ENCODE measurements at regions not wholly inside any gene's neighbourhood (a gene's known extent, or its start where the extent isn't known, plus 50 kb on each side); places are given as distances from the start of the nearest gene placed in this dataset.

DNA sequence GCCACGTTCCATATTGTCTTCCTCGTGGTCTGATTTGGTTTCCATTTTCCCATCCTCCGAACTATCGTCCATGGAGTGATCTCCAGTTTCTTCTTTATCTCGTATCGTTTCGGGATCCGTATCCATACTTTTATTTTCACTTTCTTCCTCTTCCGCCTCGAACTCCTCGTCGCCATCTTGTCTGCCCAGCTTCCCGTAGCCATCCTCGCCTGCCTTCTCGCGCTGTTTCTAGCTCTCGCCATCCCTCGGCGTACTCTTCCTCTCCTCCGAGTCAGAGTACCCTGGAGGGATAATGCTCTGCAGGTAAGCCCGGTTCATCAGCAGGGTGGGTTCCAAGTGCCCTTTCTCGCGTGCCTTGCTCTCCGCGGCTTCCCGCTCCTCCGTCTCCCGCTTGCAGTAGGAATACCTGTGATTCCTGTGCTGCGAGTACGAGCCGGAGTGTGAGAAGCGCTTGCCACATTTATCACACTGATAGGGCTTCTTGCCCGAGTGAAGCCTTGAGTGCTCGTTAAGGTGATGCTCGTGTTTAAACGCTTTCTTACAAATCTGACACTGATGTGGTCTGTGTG, 134.5 kb upstream of the TAPT1 start:
- peak in 1 of 3 experiments; percentile 92 for DNase-seq

- no peak for DNase-seq
Observed at GRCh38 chr4:16353165-16353564, 126.9 kb upstream of the TAPT1 start.

DNA sequence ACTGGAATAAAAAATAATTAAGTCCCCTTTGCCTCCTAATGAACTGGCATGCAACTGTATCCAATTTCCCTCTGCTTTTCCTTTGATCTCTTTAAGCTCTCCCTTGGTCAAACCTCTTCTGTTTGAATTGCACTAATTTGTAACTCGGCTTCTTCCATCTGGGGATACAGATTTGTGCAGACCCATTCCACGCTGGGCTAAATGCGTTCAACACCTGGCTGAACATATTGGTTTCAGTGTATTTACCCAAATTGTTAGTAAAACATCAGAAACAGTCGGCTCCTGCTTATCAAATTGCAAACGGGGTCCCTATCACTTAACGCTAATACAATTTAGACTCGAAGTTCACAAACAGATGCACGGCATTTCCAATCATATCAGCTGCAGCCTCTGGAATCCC, 124.9 kb upstream of the TAPT1 start:
- DNase-seq, result peak in 1 of 3 experiments; percentile 15

DNA sequence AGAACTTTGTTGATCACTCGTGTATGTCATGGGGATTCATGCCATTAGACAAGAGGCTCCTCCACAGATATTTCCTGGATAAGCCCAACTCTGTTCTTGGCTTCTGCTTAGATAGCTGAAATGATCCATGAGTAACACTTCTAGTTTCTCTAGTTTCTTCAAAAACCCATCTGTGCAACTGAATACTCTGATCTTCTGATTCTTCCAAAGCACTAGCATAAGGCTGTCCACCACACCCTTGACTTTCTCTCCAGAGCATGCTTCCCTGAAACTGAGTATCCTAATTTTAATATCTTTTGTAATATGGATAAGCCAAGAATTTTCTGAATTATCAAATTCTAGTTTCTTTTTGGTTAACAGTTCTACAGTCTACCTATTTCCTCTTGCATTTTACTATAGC, 118.6 kb upstream of the TAPT1 start:
- no peak for DNase-seq

DNA sequence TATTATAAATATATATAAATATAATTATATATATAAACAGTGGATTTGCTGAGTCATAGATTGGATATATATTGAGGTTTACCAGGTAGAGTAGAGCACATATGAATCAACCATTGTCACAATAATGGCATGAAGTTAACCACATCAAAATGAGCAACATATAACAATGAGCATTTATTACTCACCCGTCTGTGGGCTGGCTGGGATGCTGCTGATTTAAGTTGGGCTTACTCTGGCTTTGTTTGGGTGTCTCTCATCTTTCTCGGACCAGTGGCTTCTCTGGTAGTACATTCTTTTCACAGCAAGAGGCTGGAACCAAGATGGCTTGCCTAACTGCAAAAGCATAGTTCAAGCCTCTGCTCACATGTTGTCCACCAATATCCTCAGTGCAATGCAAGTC, 111.7 kb upstream of the TAPT1 start:
- DNase-seq, result no peak

- DNase-seq, result no peak
Observed at GRCh38 chr4:16334601-16335000, 108.3 kb upstream of the TAPT1 start.

- no peak for DNase-seq
Observed at GRCh38 chr4:16329797-16330134, 103.5 kb upstream of the TAPT1 start.

GRCh38 chr4:16329125-16329796, 103.0 kb upstream of the TAPT1 start:
- no peak for DNase-seq

- DNase-seq, result no peak
Observed at GRCh38 chr4:16322183-16322582, 95.9 kb upstream of the TAPT1 start.

DNA sequence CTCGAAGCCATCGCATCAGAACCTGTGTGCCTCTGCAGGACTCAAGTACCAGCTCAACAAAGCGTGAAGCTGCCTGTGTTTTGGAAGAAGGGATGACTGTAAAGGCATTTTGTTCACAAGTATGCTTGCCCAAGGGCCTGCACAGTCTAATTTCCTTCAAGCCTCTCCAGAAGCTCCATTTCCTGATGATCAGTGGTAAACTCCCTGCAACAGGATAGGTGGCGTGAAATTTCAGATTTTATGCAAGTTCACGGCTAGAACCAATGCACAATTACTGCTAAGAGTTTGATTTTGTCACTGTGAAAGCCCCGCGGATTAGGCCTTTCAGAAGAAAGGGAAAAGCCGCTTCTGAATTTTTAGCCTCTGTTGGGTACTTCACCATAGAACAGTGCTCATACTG, 89.2 kb upstream of the TAPT1 start:
- DNase-seq, result no peak

GRCh38 chr4:16310606-16311005, 84.3 kb upstream of the TAPT1 start:
- DNase-seq, result no peak

DNA sequence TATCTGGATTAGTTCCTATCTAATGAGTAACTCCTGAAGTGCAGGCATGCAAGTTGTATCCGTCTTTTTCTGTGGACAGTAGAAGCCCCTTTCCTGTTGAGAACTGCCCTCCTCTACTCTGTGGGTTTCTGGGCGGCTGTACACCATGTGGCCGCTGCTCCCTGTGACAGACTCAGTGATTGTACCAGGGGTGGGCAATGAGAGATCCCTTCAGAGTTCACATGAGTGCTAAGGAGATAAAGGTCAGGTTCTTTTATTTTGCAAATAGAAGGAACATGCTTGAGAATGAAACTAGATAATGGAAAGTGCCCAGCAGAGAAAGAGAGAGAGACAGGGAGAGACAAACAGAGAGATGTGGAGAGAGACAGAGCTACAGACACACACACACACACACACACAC, 76.4 kb upstream of the TAPT1 start:
- DNase-seq, result no peak

DNA sequence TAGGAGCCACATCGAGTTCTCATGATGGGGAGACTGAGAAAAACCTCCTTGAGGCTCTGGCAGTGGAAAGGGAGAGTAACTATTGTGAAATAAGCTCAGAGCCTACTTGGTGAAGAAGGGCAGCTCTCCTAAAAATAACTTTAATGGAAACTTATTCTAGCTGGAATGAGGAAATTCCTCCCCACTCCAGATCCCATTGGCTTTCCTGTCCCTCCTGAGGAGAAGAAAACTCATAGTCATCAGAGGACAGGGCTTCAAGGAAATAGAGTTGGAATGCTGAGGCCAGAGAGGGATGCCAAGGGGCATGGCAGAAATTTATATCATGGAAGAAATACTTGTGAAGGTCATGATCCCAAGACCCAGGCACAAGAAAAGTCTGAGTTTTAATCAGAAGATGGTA, 70.7 kb upstream of the TAPT1 start:
- no peak for DNase-seq

GRCh38 chr4:16294455-16294854, 68.2 kb upstream of the TAPT1 start:
- DNase-seq, result no peak

DNA sequence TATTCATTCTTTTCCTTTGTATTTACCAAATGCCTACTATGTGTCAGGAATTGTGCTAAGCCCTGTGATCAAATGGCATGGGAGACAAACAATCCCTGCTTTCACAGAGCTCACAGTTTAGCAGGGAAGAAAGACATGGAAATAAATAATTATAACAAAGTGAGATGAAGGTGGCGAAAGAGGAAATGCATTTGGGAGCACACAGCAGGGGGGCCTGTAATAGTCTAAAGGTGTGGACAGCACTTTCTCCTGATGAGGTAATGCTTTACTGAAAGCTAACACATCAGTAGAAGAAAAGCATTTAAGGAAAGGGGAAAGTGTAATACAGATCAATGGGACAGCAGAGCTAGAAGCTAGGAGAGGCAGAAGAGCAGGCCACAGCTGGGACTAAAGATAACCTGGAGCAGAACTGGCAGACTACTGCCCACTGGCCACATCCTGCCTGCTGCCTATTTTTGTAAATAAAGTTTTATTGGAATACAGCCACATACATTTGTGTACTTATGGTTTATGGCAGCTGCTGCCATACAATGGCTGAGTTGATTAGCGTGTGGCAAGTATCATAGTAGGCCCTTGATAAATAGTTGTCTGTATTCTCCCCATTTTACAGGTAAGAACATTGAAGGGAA, 67.1 kb upstream of the TAPT1 start:
- peak in 1 of 3 experiments; percentile 14 for DNase-seq

- no peak for DNase-seq
Observed at GRCh38 chr4:16292585-16292984, 66.3 kb upstream of the TAPT1 start.

DNA sequence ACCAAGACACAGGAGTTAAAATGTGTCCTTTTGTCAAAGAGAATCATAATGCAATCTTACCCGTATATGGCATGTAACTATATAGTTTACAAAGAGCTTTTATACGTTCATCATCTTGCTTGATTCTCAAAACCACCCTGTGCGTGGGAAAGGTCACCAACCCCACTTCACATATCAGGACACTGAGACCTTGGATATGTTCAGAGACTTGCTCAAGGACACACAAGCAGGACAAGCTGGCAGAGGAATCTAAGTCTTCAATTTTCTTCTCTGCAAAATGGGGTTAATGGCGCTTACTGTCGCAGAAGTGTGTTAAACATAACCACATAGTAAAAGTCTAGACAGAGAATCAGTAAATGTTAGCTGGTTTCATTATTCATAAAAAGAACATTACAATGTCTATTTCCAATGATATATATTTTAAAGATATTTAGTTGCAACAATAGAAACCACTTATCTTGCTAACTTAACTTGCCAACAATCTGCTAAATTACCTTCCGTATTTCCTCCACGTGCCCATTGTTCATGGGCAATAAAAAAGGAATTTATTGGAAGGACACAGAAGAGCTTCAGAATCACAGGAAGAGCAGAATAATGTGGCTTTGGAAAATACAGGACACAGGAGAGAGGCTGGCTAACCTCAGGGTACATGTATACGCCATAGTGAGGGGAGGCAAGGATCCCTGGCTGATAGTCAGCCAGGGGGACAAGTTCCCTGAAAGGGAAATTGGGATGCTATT, 64.6 kb upstream of the TAPT1 start:
- no peak for DNase-seq

DNA sequence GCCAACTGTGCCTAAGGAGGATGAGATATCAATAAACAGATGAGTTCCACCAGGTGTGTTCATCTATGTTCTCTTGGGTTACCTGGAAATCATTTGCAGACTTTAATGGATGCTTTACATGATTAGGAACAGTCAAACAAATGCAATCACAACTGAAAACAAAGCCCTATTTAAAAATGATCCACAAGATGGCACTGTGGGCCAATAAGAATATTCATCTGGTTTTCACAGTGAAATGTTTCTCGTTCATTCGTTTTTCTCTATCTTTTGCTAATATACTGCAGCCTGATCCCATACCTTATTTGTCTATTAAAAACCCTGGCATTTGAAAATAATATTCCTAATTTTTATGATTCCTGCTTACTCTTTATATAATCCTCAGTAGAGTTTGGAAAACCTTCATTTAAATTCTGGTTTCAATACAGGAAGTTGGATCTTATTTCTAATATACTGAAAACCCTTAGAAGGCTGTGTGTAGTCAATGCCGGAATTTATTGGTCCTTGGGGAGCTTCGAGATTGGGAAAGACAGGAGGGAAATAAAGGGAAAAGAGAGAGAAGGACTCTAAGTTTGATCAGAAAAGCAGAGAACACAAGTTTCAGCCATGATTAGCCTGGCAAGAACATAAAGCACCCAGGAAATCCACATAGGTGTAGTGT, 63.8 kb upstream of the TAPT1 start:
- DNase-seq, result peak; percentile 9 to 72 (median 64)

DNA sequence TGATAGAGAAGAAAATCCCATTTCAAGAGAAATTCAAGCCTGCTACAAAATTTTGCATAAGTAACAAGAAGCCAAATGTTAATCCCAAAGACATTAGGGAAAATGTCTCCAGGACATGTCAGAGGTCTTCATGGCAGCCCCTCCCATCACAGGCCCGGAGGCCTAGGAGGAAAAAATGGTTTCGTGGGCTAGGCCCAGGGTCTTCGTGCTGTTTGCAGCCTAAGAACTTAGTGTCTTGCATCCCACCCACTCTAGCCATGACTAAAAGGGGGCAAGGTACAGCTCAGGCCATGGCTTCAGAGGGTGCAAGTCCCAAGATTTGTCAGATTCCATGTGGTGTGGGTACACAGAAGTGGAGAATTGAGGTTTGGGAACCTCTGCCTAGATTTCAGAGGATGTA, 57.8 kb upstream of the TAPT1 start:
- DNase-seq, result no peak

DNA sequence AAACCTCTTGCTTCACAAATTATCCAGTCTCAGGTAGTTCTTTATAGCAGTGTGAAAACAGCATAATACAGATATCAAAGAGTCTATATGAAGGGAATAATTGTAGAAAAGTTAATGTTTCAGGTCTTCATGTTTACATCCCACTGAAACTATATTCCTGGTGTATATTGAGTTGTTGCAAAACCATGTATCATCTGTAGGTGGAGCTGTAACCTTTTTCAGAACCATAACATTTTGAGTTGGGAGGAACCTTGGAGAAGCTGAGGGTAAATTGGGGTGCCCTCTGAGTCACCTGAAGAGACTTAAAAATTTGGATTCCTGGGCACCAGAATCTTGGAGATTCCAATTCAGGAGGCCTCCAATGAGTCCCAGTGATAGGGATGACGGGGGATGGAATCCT, 51.9 kb upstream of the TAPT1 start:
- no peak for DNase-seq
